Dermis blood vessel endothelial cell (primary cell): ENCODE measurements at regions not wholly inside any gene's neighbourhood (a gene's known extent, or its start where the extent isn't known, plus 50 kb on each side); places are given as distances from the start of the nearest gene placed in this dataset.

Experiments used
- DNase-seq: peaks from one replicate; pipeline ENCODE4 v3.0.0; 2010

DNA sequence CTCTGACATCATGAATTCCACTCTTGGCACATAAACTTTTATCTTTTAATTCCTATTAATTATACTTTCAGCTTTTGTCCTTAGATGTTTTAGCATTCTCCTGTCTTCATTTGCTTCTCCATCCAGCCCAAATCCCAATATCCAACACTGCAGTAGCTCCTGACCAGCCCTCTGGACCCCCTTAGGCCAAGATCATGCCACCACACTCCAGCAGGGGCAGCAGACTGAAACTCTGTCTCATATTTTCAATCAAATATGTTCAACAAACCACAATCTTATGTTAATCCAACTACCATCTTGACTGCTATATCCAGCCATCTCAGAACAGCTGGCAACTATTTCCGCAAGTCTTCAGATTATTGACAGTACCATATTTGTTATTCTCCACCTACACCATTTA lies 315.8 kb upstream of the ROBO2 start:
- no peak for DNase-seq

DNA sequence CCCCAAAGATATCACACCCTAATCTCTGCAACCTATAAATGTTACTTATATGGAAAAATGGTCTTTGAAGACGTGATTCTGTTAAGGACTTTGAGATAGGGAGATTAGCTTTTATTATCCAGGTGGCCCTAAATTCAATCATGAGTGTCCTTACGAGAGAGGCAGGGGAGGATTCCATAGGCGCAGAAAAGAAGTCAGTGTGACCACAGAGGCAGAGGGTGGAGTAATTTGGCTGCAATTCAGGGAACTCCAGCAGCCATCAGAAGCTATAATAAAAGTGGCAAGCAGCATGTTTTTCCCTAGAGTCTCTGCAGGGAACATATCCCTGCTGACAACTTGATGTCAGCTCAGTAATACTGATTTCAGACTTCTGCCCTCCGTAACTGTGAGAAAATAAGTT lies 315.2 kb upstream of the ROBO2 start:
- no peak for DNase-seq

DNA sequence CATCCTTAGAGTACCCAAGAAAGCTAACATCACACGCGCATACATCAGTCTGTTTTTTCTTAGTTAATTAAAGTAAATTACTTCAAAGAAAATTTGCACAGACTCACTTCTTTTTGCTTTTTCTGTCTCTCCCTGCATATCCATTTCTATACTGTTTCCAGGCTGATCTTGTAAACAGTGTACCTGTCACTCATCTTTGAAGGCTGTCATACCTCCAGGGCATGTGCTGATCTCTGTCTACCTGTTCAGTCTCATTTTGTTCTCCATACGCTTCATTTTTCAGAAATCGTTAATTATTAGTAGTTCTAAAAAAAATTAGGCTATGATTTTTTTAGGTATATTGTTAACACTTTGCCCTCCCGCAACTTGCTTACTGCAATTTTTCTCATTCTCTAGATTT lies 313.9 kb upstream of the ROBO2 start:
- DNase-seq = no peak

- no peak for DNase-seq
These were observed 311.5 kb upstream of the ROBO2 start for GRCh38 chr3:76728426-76728825.

DNA sequence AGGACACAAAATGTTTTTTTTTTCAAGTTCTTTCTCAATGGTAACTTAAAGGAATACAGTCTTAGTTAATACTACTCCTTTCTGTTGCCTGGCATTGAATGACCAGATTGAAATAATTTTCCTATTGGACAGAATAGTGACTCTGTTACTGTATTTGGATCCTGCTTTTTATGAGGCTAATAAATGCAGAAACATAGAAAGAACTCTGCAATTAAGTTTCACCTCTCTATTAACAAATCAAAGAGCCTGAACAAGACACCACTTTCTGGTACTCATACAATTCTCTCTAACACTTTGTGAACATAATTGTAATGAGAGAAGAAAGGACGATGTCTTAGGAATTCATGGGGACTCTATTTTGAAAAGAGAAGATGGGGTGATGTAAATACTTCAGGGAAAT lies 308.4 kb upstream of the ROBO2 start:
- no peak for DNase-seq

GRCh38 chr3:76733073-76733759 lies 306.7 kb upstream of the ROBO2 start:
- DNase-seq = no peak

DNA sequence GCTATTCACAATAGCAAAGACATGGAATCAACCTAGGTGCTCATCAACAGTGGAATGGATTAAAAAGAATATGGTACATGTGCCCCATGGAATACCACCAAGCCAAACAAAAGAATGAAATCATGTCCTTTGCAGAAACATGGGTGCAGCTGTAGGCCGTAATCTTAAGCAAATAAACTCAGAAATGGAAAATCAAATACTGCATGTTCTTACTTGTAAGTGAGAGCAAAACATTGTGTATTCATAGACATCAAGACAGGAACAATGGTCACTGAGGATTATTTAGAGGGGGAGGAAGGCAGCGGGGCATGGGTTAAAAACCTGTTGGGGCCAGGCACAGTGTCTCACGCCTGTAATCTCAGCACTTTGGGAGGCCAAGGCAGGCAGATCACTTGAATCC lies 304.7 kb upstream of the ROBO2 start:
- DNase-seq = no peak

DNA sequence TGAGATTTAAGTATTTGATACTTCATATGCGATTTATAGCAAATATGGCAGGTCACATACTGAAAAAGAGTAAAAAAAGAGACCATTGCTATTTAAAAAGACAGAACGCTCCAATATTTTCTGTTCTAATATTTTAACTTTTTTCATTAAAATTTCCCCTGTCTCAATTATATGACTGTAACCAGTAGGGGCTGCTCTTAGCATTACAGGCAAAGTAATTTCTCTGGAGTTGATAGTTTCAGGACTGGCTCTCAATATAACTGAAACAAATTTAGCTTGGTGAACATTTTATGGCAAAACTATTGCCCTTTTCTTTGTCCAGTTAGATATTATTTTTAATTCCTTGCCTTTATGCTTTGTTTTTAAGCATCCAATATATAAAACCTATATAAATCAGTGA lies 286.3 kb upstream of the ROBO2 start:
- DNase-seq = no peak

- DNase-seq = no peak
These were observed 285.7 kb upstream of the ROBO2 start for GRCh38 chr3:76754247-76754646.

GRCh38 chr3:76756577-76756976 lies 283.3 kb upstream of the ROBO2 start:
- no peak for DNase-seq

DNA sequence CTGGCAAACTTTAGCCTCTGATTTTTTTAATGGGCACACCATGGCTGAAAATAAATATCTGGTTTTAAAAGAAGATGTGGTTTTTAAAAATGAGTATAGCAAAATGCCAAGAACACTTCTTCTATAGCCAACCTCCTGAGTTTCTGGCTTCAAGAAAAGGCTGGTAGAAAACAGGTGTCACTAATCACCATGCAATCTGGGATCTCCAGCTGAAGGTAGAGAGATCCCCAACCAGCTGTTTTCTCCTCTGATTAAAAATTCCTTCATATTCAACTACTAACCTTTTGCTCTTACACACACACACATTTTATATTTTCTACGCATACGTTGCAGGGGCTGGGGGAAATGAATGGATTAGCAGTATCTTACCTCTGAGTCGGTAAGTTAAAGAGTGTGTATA lies 279.6 kb upstream of the ROBO2 start:
- no peak for DNase-seq

GRCh38 chr3:76765511-76765910 lies 274.4 kb upstream of the ROBO2 start:
- no peak for DNase-seq

DNA sequence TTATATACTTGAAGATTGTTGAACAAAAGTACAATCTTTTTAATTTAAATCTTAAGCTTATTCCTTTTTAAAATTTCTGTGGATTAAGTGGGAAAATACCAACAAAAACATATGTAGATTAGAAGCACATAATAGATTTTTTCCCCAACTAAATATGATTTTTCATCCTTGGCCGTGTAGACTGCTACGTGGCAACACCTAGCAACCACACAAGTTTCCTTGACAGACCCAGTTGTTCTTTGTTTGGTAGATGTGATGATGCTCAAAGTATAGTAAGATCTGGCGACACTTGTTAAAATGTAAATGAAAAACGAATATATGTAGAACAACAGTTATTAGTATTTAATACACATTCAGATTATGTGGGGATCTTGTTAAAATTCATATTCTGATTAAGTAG lies 271.0 kb upstream of the ROBO2 start:
- DNase-seq = no peak

GRCh38 chr3:76776927-76777326 lies 263.0 kb upstream of the ROBO2 start:
- no peak for DNase-seq

- no peak for DNase-seq
These were observed 251.7 kb upstream of the ROBO2 start for GRCh38 chr3:76788206-76788605.

DNA sequence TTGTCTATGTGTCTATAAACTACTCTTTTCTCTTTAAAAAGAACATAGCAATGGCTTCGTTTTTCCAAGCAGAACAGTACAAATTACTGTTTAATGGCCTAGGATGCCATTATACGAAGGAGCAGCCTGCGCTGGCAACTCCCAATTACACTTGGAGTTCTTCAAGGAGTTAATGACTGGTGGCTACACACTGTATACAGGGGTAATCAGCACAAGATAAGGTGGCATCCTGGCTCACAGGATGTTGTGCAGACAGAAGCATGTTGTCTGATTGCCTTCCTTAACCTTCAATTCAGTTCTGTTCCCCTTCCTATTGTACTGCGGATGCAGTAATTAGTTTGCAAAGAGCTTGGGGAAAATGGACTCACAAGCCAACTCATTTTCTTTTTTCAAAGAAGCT lies 250.7 kb upstream of the ROBO2 start:
- no peak for DNase-seq

DNA sequence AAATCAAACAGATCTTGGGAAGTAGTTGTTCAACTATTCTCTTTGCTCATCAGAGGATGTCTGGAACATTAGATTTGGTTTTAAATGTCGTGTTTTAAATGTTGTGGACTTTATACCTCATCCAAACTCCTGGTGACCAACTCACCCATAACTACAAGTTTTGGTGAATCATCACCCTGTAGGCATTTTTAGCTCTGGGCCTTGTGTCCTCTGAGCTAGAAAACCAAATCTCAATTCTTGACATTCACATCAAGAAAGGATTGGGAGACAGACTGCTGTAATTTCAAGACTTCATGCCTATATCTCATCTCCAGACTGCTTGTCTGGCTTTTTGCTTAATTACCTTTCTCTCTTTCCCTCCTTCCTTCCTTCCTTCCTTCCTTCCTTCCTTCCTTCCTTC lies 228.5 kb upstream of the ROBO2 start:
- DNase-seq = no peak

DNA sequence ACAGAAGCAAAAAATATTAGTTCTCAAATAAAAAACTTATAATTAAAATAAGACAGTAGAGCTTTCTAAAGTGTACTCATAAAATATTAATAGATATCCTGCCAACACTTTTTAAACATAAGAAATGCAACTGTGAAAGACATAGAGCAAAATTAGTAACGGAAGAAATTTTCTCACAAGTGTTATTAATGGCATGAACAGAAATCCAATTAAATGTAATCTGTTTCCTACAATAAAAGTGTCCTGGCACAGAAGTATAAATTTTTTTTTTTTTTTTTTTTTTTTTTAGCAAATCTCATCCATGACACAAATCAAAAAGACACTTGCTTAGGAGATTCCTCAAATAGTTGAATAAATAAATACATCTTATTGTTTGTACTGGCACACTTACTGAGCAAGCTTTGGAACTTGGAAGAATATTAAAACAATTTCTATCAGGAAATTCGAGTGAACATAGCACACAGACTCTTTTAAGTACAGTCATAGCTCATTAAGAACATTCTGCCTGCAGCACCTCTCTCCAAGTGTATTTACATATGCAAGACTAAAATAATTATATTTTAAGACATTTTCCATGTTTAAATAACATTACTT lies 227.2 kb upstream of the ROBO2 start:
- DNase-seq = no peak

DNA sequence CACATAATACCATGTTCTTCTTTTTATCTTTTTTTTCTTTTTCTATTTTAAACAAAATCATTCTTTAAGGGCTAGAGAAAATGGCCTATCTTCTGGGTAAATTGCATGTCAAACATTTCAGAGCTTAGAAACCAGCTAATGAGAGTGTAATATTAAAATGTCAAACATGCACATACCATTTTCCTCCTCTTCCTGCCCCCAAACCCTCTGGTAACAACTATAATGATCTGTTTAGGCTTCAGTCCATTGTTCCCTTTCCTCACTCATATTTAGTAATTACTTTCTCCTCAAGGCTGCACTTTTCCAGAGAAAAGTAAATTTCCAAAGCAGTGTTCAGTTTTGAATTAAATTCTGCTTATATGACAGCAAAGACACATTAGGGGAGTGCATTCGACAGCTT lies 224.3 kb upstream of the ROBO2 start:
- no peak for DNase-seq

DNA sequence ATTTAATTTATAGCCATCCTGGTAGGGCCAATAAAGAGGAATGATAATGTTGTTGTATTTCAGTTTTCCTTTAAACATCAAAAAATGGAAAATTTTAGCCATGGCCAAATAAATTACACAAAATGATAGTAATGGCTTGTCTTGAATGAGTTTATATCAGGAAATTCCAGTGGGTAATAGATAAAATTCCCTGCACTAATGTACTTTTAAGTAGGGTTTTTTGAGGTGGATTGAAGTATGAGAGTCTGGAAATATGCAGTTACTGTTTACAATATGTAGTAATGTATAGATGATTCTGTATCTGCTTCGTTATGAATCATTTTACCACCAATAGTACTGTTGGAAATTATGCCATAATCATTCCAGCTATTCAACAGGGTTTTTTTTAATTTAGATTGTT lies 219.4 kb upstream of the ROBO2 start:
- DNase-seq = no peak

DNA sequence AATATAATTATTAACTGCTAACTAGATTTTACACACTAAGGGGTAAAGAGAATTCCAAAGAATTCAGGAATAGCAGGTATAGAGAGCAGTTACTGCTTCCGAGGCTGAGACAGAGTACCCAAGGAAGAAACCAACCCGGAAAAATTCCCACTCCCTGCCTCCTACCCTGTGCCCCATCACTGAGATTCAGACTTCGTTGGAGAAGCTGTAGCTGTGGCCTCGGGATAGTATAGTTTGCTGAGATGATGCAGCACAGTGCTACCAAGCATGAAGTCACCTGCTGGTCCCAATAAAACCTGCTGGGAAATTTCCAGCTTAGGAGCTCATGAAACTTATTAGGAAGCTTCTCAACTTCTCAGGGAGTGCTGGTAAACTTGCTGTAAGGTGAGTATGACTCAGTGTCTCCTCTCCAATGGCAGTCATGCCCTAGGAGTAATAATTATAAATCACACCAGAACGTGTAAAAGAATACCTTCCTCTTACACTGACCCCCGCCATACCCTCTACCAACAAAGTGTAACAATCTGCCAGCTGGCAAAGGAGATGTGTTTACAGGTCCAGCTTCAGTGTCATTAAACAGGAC lies 215.2 kb upstream of the ROBO2 start:
- DNase-seq = no peak

DNA sequence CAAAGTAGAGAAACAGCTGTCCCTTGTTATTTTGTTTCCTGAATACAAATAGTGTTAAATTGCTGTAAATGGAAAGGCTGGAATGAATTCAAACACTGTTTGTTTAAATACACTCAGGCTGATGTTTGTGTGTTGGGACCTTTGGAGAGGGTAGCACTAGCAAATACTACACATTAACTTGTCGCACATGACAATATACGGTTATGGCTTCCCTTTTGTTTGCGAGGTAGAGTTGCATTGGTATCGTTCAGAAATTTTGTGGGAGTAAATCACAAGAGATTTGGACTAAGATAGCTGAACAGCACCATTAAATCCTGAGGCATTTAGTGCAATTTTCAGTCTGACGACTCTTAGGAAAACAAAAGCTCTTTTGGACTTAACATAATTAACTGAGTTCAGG lies 213.0 kb upstream of the ROBO2 start:
- no peak for DNase-seq

- DNase-seq = no peak
These were observed 212.1 kb upstream of the ROBO2 start for GRCh38 chr3:76827701-76828226.

DNA sequence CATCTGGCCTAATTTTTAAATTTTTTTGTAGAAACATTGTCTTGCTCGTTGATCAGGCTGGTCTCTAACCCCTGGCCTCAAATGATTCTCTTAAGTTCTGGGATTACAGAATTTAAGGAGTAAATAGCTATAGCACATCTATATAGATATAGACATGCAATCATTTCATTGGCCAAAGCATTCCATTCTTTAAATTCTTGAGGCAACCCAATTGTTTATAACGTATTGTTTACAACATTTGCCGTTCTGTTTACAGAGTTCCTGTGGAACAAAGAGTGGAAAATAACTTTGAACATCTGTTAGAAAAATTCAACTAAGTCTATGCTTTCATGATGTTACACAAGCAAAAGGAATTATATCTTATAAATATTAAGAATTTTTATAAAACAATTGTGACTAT lies 205.2 kb upstream of the ROBO2 start:
- no peak for DNase-seq

- no peak for DNase-seq
These were observed 198.2 kb upstream of the ROBO2 start for GRCh38 chr3:76841747-76842146.
